ENCODE measurements at regions not wholly inside any gene's neighbourhood (a gene's known extent, or its start where the extent isn't known, plus 50 kb on each side); places are given as distances from the start of the nearest gene placed in this dataset.

- Histone ChIP-seq H3F3A (replicated peaks; ENCODE audit: low read depth) (no peaks in the 10 kb centered on the region), H3K4me1 (ENCODE audit: insufficient read depth) (no peaks in the 10 kb centered on the region), H3K27ac (ENCODE audit: low read depth) (no peak overlapping the region), H3K27me3 (ENCODE audit: insufficient read depth) (no peaks in the 10 kb centered on the region), H3K36me3 (ENCODE audit: insufficient read depth) (no peaks in the 10 kb centered on the region), H3K4me2 (no peak overlapping the region), H3K4me3 (no peak overlapping the region), H3K9me2 (ENCODE audit: insufficient read depth) (peaks cover 7% of the 10 kb centered on the region; the same call in 1 of the 2 replicates), H3K79me2 (replicated peaks; ENCODE audit: insufficient read depth) (no peaks in the 10 kb centered on the region), H2AFZ (no peak overlapping the region), H4K20me1 (replicated peaks; ENCODE audit: insufficient read depth) (no peaks in the 10 kb centered on the region)
- Mint-ChIP-seq H3K27ac (no peak overlapping the region), H3K4me1 (no peaks in the 10 kb centered on the region), H3K4me3 (no peak overlapping the region), H3K27me3 (ENCODE audit: insufficient read depth, low read depth, poor library complexity) (no peaks in the 10 kb centered on the region), H3K9me3 (peaks cover 9% of the 10 kb centered on the region; the same call in 1 of the 3 replicates), H3K36me3 (ENCODE audit: low read depth) (no peaks in the 10 kb centered on the region)
- DNase-seq (ENCODE audit: low spot score) (no peak), ATAC-seq (no peak)
- TF ChIP-seq CTCF (conservative IDR thresholded peaks at IDR 0.05; ENCODE audit: low read depth in 2 of 2) = no peak; a peak in 1 of 4 replicates
- no peak for TF ChIP-seq REST (IDR thresholded peaks at IDR 0.05; ENCODE audit: unreplicated experiment)
- TF ChIP-seq CREB1 (CRISPR knock-in tag; IDR thresholded peaks at IDR 0.05; ENCODE audit: low read depth) = no peak
- no peak for TF ChIP-seq ETS1 (IDR thresholded peaks at IDR 0.05)
- no peak for TF ChIP-seq NANOG (IDR thresholded peaks at IDR 0.05; ENCODE audit: borderline replicate concordance)
- no peak for TF ChIP-seq JUNB (IDR thresholded peaks at IDR 0.05; ENCODE audit: unreplicated experiment)
- no peak for TF ChIP-seq EZH2phosphoT487 (IDR thresholded peaks at IDR 0.05; ENCODE audit: unreplicated experiment)
- no peak for TF ChIP-seq ZNF331 (CRISPR knock-in tag; IDR thresholded peaks at IDR 0.05; ENCODE audit: low read depth)
- no peak for TF ChIP-seq POLR2AphosphoS5 (IDR thresholded peaks at IDR 0.05; ENCODE audit: low read depth)
- no peak for TF ChIP-seq ZNF462 (CRISPR knock-in tag; IDR thresholded peaks at IDR 0.05)
- no peak for TF ChIP-seq STAT1 (IDR thresholded peaks at IDR 0.05; ENCODE audit: unreplicated experiment)
- no peak for TF ChIP-seq ZNF114 (CRISPR knock-in tag; IDR thresholded peaks at IDR 0.05)
- no peak for TF ChIP-seq EZH2 (IDR thresholded peaks at IDR 0.05; ENCODE audit: low read depth, unreplicated experiment)
These were observed 636.5 kb downstream of the TAF11L14 start for GRCh38 chr5:18270635-18271338.
